Activated T-cell treated with anti-CD3 and anti-CD28 coated beads for 48 hours (primary cell): ENCODE measurements at regions not wholly inside any gene's neighbourhood (a gene's known extent, or its start where the extent isn't known, plus 50 kb on each side); places are given as distances from the start of the nearest gene placed in this dataset.

Experiments used
- DNase-seq: peaks from one replicate; pipeline ENCODE4 v3.0.0-alpha.2; 2020; ENCODE audit warnings: low read depth

GRCh38 chrX:39174241-39174771, 373.0 kb downstream of the MID1IP1 start:
- DNase-seq = no peak

GRCh38 chrX:39174772-39175417, 373.6 kb downstream of the MID1IP1 start:
- DNase-seq = peak; percentile 29

GRCh38 chrX:39175418-39176057, 374.3 kb downstream of the MID1IP1 start:
- DNase-seq = no peak

- DNase-seq = no peak
Measured at GRCh38 chrX:39176105-39176504, 374.8 kb downstream of the MID1IP1 start.

GRCh38 chrX:39189431-39189830, 388.2 kb downstream of the MID1IP1 start:
- DNase-seq = no peak

- DNase-seq = no peak
Measured at GRCh38 chrX:39194673-39195072, 393.4 kb downstream of the MID1IP1 start.

- no peak for DNase-seq
Measured at GRCh38 chrX:39195156-39195555, 393.9 kb downstream of the MID1IP1 start.

- peak; percentile 36 for DNase-seq
Measured at GRCh38 chrX:39196192-39197102, 395.2 kb downstream of the MID1IP1 start.

- no peak for DNase-seq
Measured at GRCh38 chrX:39199429-39199828, 398.2 kb downstream of the MID1IP1 start.

- DNase-seq = peak; percentile 8
Measured at GRCh38 chrX:39201305-39201990, 400.2 kb downstream of the MID1IP1 start.

GRCh38 chrX:39202641-39203040, 401.4 kb downstream of the MID1IP1 start:
- no peak for DNase-seq

GRCh38 chrX:39203427-39203826, 402.2 kb downstream of the MID1IP1 start:
- DNase-seq = no peak

GRCh38 chrX:39204353-39204752, 403.1 kb downstream of the MID1IP1 start:
- DNase-seq = no peak

- peak; percentile 34 for DNase-seq
Measured at GRCh38 chrX:39204945-39205344, 403.7 kb downstream of the MID1IP1 start.

GRCh38 chrX:39205467-39205866, 404.2 kb downstream of the MID1IP1 start:
- no peak for DNase-seq

GRCh38 chrX:39206399-39207145, 405.3 kb downstream of the MID1IP1 start:
- DNase-seq = no peak

GRCh38 chrX:39211501-39211900, 410.2 kb downstream of the MID1IP1 start:
- no peak for DNase-seq

GRCh38 chrX:39212456-39212855, 411.2 kb downstream of the MID1IP1 start:
- peak; percentile 13 for DNase-seq

- no peak for DNase-seq
Measured at GRCh38 chrX:39214387-39215126, 413.3 kb downstream of the MID1IP1 start.

GRCh38 chrX:39220952-39221351, 419.7 kb downstream of the MID1IP1 start:
- DNase-seq = no peak
